GM12878 (cell line): ENCODE measurements at regions not wholly inside any gene's neighbourhood (a gene's known extent, or its start where the extent isn't known, plus 50 kb on each side); places are given as distances from the start of the nearest gene placed in this dataset.
A peak's percentile ranks its signal among the peaks of the same experiment; 100 is the strongest.

ENCODE experiments used
- ATAC-seq: fragments of 200-7000 bp; cut with Tn5 transposase; 3 replicates; pipeline ENCODE4 v1.9.1; 2020; ENCODE audit warnings: mild to moderate bottlenecking, moderate library complexity
- BruUV-seq: library from RNA; stranded (reverse); fragments of 400-500 nt; replicated peaks from 2 replicates; lab custom pipeline; 2021; lab: Mats Ljungman, UMichigan
- CTCF ChIA-PET: fragments of 300-600 bp; sonication (Branson Sonifier 250); formaldehyde crosslinking; extraction: SDS; loops from one replicate; lab custom pipeline; 2021; ENCODE audit warnings: inconsistent platforms; lab: Yijun Ruan, JAX
- POLR2A ChIA-PET: fragments of 350-600 bp; formaldehyde crosslinking; extraction: SDS; loops from one replicate; lab custom pipeline; 2021; ENCODE audit warnings: inconsistent platforms; lab: Charles Lee
- RAD21 ChIA-PET: fragments of 300-600 bp; sonication (Branson Sonifier 250); formaldehyde crosslinking; loops from one replicate; lab custom pipeline; 2023; ENCODE audit warnings: antibody characterized with exemption; ENCODE audit not compliant: unreplicated experiment; lab: Charles Lee
- SMC1A ChIA-PET: fragments of 300-600 bp; sonication (Branson Sonifier 250); formaldehyde crosslinking; loops from one replicate; lab custom pipeline; 2023; ENCODE audit not compliant: unreplicated experiment, uncharacterized antibody; lab: Charles Lee
- DNase-seq: peaks from one replicate; pipeline ENCODE4 v3.0.0-alpha.2; 2011; ENCODE audit warnings: low read depth, low spot score
- FAIRE-seq: peaks from 3 replicates; lab custom pipeline; 2011; peaks lifted over from hg19 to GRCh38; lab: Jason Lieb, UNC
- H2AFZ ChIP-seq: 2 replicates; pipeline ENCODE4 v1.6.0; 2011; ENCODE audit warnings: low read depth, low read length, control low read depth; ENCODE audit not compliant: control insufficient read depth
- H3K27ac ChIP-seq: 2 replicates; pipeline ENCODE4 v1.5.1; 2011; ENCODE audit warnings: control low read depth; ENCODE audit not compliant: control insufficient read depth, insufficient read depth
- H3K27me3 ChIP-seq, 2 experiments: replicated peaks in 1 of 2; 2 replicates each; pipeline versions ENCODE4 v1.6.0 to v1.6.1; 2011; ENCODE audit warnings: low read length in 1 of 2; ENCODE audit not compliant: control insufficient read depth in 2 of 2, insufficient read depth in 2 of 2
- H3K36me3 ChIP-seq, 2 experiments: 2 replicates each; pipeline ENCODE4 v1.5.1; 2011; ENCODE audit warnings: low read length in 1 of 2; ENCODE audit not compliant: control insufficient read depth in 2 of 2, insufficient read depth in 2 of 2
- H3K4me1 ChIP-seq: 2 replicates; pipeline ENCODE4 v1.6.1; 2011; ENCODE audit warnings: mild to moderate bottlenecking, low read length, moderate library complexity, mixed read lengths; ENCODE audit not compliant: control insufficient read depth, insufficient read depth
- H3K4me2 ChIP-seq: 2 replicates; pipeline ENCODE4 v1.6.0; 2011; ENCODE audit warnings: control low read depth; ENCODE audit not compliant: control insufficient read depth, insufficient read depth
- H3K4me3 ChIP-seq: fragments of 200-600 bp; sonication (generic); 2 replicates; pipeline ENCODE4 v1.5.1; 2016
- H3K79me2 ChIP-seq: 2 replicates; pipeline ENCODE4 v1.6.0; 2011; ENCODE audit warnings: low read length; ENCODE audit not compliant: control insufficient read depth, insufficient read depth
- H3K9ac ChIP-seq: 2 replicates; pipeline ENCODE4 v1.8.0; 2011; ENCODE audit warnings: low read length, control low read depth, mixed read lengths; ENCODE audit not compliant: control insufficient read depth, insufficient read depth
- H3K9me3 ChIP-seq: replicated peaks from 3 replicates; pipeline ENCODE4 v1.5.1; 2011; ENCODE audit warnings: mild to moderate bottlenecking, low read length; ENCODE audit not compliant: control insufficient read depth, insufficient read depth
- H4K20me1 ChIP-seq: 2 replicates; pipeline ENCODE4 v1.6.0; 2011; ENCODE audit not compliant: control insufficient read depth, insufficient read depth
- BHLHE40 ChIP-seq, 2 experiments: fragments of 450-650 bp in 1 of 2; IDR thresholded peaks; 2 replicates each; pipeline ENCODE4 v1.6.1; 2011 to 2017; ENCODE audit warnings: low read depth in 2 of 2, borderline replicate concordance in 1 of 2, improper control_type of control experiment in 1 of 2, low read length in 1 of 2, mild to moderate bottlenecking in 1 of 2
- GATAD2B ChIP-seq: fragments of 450-650 bp; conservative IDR thresholded peaks from 2 replicates; pipeline ENCODE4 v1.6.1; 2017; ENCODE audit warnings: low read depth, mild to moderate bottlenecking, moderate library complexity
- KAT2A ChIP-seq: conservative IDR thresholded peaks from 2 replicates; pipeline ENCODE4 v1.6.1; 2011; ENCODE audit warnings: low read depth, low read length; ENCODE audit not compliant: control insufficient read depth
- NFXL1 ChIP-seq: fragments of 450-650 bp; IDR thresholded peaks from 2 replicates; pipeline ENCODE4 v1.6.1; 2017; ENCODE audit warnings: antibody characterized with exemption, mild to moderate bottlenecking, borderline replicate concordance
- NFYB ChIP-seq: IDR thresholded peaks from 2 replicates; pipeline ENCODE4 v1.6.1; 2011; ENCODE audit warnings: low read depth, mild to moderate bottlenecking, low read length, improper control_type of control experiment, moderate library complexity; ENCODE audit not compliant: insufficient read depth
- NKRF ChIP-seq: fragments of 450-650 bp; conservative IDR thresholded peaks from 2 replicates; pipeline ENCODE4 v1.6.1; 2017; ENCODE audit warnings: mild to moderate bottlenecking, moderate library complexity
- RAD51 ChIP-seq: fragments of 450-650 bp; IDR thresholded peaks from 2 replicates; pipeline ENCODE4 v1.6.1; 2016; ENCODE audit warnings: moderate library complexity, mild to moderate bottlenecking, inconsistent platforms
- SMARCA5 ChIP-seq: fragments of 450-650 bp; IDR thresholded peaks from 2 replicates; pipeline ENCODE4 v1.6.1; 2017; ENCODE audit warnings: mild to moderate bottlenecking
- SREBF1 ChIP-seq: IDR thresholded peaks from 2 replicates; pipeline ENCODE4 v1.6.1; 2012; ENCODE audit warnings: mild to moderate bottlenecking, low read length
- WRNIP1 ChIP-seq: IDR thresholded peaks from 2 replicates; pipeline ENCODE4 v1.6.1; 2011; ENCODE audit warnings: low read depth, low read length, improper control_type of control experiment, borderline replicate concordance
- ZNF687 ChIP-seq: fragments of 450-650 bp; IDR thresholded peaks from 2 replicates; pipeline ENCODE4 v1.6.1; 2017; ENCODE audit warnings: mild to moderate bottlenecking, moderate library complexity
- WGBS: methylation state at CpG from one replicate; pipeline ENCODE4 v1.1.6; 2016; ENCODE audit warnings: low lambda C conversion rate; ENCODE audit not compliant: insufficient replicate concordance, insufficient coverage; ENCODE audit errors: missing lambda C conversion rate; 5-methylcytosine and 5-hydroxymethylcytosine counted together
- in situ Hi-C: fragments of 300-500 bp; cut with MboI; formaldehyde crosslinking; loops from 9 replicates; pipeline ENCODE4 v1.14.3; 2018; ENCODE audit warnings: mixed read lengths
- intact Hi-C: fragments of 100-400 bp; cut with micrococcal nuclease; formaldehyde crosslinking; loops from one replicate; pipeline ENCODE4 v1.14.2; 2022; ENCODE audit not compliant: unreplicated experiment
- TF ChIP-seq, protein P1 (sequence below): fragments of 450-650 bp; formaldehyde crosslinking; IDR thresholded peaks from 2 replicates; pipeline ENCODE4 v1.4.0; 2022; ENCODE audit warnings: mild to moderate bottlenecking, moderate library complexity

GRCh38 chr3:46110701-46111493, 83.6 kb upstream of the XCR1 start:
- H3K27me3 ChIP-seq = no peaks in the 10 kb centered on the region
- in situ Hi-C loops = no loop called here
- ChIA-PET SMC1A (interaction anchor here (0.6 kb wide), 2 partner anchors 196 to 261 kb away, joined by 3 read pairs; no protein-coding TSS in a partner anchor), CTCF (interaction anchor here (0.7 to 1.3 kb wide), 4 partner anchors 76 to 259 kb away, joined by 3 to 7 read pairs (median 3); partner anchors contain the start of gene CCR5), POLR2A (no interaction called here), RAD21 (interaction anchor here (1.0 to 1.4 kb wide), 2 partner anchors 32 to 34 kb away, joined by 3 to 5 read pairs; no protein-coding TSS in a partner anchor)
- peak overlapping the region; percentile 82 for H3K4me2 ChIP-seq
- H2AFZ ChIP-seq = peak overlapping the region; percentile 33
- H3K9me3 ChIP-seq = peaks cover 12% of the 10 kb centered on the region; the same call in 2 of the 3 replicates
- peak overlapping the region; percentile 39; the same call in 1 of the 2 replicates for H3K4me3 ChIP-seq
- ATAC-seq = peak; percentile 95
- H3K79me2 ChIP-seq = no peaks in the 10 kb centered on the region
- FAIRE-seq = peak; percentile 100
- H3K27ac ChIP-seq = peak overlapping the region; percentile 99
- DNase-seq = peak; percentile 97
- H3K36me3 ChIP-seq = no peaks in the 10 kb centered on the region
- BruUV-seq = TSS peak; percentile 98
- H4K20me1 ChIP-seq = no peaks in the 10 kb centered on the region
- WGBS = 73% methylated on average over 9 of the region's 9 CpGs
- H3K4me1 ChIP-seq = peaks cover 40% of the 10 kb centered on the region
- intact Hi-C loops = loop anchor here (2.0 kb wide), 2 partner anchors 22 to 76 kb away; no protein-coding TSS in a partner anchor
- H3K9ac ChIP-seq = peak overlapping the region; percentile 75
- TF ChIP-seq KAT2A = no peak
- TF ChIP-seq NKRF = 0 out of 2 replicates have a peak, but pooled peaks have one; percentile 20
- no peak for TF ChIP-seq SREBF1
- 0 out of 4 replicates have a peak, but pooled peaks of 1 of the 2 experiments have one; percentile 21 for TF ChIP-seq BHLHE40 (IDR thresholded peaks at IDR 0.05; ENCODE audit: borderline replicate concordance in 1 of 2, low read depth in 2 of 2, low read length in 1 of 2)
- TF ChIP-seq NFXL1 = no peak
- 0 out of 2 replicates have a peak, but pooled peaks have one; percentile 18 for TF ChIP-seq WRNIP1
- TF ChIP-seq SMARCA5 = peak; percentile 75; the same call in 1 of the 2 replicates
- TF ChIP-seq RAD51 = no peak
- TF ChIP-seq GATAD2B = peak; percentile 53; the same call in 1 of the 2 replicates
- peak; percentile 97 for TF ChIP-seq NFYB
- TF ChIP-seq ZNF687 = 0 out of 2 replicates have a peak, but pooled peaks have one; percentile 12
- TF ChIP-seq, protein P1, sequence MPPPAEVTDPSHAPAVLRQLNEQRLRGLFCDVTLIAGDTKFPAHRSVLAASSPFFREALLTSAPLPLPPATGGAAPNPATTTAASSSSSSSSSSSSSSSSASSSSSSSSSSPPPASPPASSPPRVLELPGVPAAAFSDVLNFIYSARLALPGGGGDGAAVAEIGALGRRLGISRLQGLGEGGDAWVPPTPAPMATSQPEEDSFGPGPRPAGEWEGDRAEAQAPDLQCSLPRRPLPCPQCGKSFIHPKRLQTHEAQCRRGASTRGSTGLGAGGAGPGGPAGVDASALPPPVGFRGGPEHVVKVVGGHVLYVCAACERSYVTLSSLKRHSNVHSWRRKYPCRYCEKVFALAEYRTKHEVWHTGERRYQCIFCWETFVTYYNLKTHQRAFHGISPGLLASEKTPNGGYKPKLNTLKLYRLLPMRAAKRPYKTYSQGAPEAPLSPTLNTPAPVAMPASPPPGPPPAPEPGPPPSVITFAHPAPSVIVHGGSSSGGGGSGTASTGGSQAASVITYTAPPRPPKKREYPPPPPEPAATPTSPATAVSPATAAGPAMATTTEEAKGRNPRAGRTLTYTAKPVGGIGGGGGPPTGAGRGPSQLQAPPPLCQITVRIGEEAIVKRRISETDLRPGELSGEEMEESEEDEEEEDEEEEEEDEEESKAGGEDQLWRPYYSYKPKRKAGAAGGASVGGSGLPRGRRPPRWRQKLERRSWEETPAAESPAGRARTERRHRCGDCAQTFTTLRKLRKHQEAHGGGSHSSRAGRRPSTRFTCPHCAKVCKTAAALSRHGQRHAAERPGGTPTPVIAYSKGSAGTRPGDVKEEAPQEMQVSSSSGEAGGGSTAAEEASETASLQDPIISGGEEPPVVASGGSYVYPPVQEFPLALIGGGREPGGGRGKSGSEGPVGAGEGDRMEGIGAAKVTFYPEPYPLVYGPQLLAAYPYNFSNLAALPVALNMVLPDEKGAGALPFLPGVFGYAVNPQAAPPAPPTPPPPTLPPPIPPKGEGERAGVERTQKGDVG = no peak; the same call in 1 of the 2 replicates
